Osteocyte (in vitro differentiated cells): ENCODE measurements at regions not wholly inside any gene's neighbourhood (a gene's known extent, or its start where the extent isn't known, plus 50 kb on each side); places are given as distances from the start of the nearest gene placed in this dataset.

Experiments
- DNase-seq: peaks from one replicate; pipeline ENCODE4 v3.0.0; 2021; ENCODE audit warnings: mixed read lengths; ENCODE audit not compliant: unreplicated experiment; ENCODE audit errors: extremely low spot score
- H3K27ac Mint-ChIP-seq: one replicate; pipeline ENCODE4 v1.8.0; 2021; ENCODE audit warnings: mild to moderate bottlenecking, mixed read lengths; ENCODE audit not compliant: unreplicated experiment
- H3K27me3 Mint-ChIP-seq: one replicate; pipeline ENCODE4 v1.8.0; 2021; ENCODE audit warnings: mixed read lengths; ENCODE audit not compliant: unreplicated experiment
- H3K36me3 Mint-ChIP-seq: one replicate; pipeline ENCODE4 v1.8.0; 2021; ENCODE audit warnings: mixed read lengths; ENCODE audit not compliant: unreplicated experiment
- H3K4me1 Mint-ChIP-seq: one replicate; pipeline ENCODE4 v1.8.0; 2021; ENCODE audit warnings: mixed read lengths; ENCODE audit not compliant: unreplicated experiment
- H3K4me3 Mint-ChIP-seq: one replicate; pipeline ENCODE4 v1.8.0; 2021; ENCODE audit warnings: mild to moderate bottlenecking, moderate library complexity, mixed read lengths; ENCODE audit not compliant: unreplicated experiment
- H3K9me3 Mint-ChIP-seq: one replicate; pipeline ENCODE4 v1.8.0; 2021; ENCODE audit warnings: mixed read lengths; ENCODE audit not compliant: unreplicated experiment
- TF ChIP-seq, protein P1 (sequence below): fragments of 200-600 bp; sonication (generic); IDR thresholded peaks from 2 replicates; pipeline ENCODE4 v1.5.0; 2021; ENCODE audit warnings: antibody characterized with exemption, mild to moderate bottlenecking, moderate library complexity

DNA sequence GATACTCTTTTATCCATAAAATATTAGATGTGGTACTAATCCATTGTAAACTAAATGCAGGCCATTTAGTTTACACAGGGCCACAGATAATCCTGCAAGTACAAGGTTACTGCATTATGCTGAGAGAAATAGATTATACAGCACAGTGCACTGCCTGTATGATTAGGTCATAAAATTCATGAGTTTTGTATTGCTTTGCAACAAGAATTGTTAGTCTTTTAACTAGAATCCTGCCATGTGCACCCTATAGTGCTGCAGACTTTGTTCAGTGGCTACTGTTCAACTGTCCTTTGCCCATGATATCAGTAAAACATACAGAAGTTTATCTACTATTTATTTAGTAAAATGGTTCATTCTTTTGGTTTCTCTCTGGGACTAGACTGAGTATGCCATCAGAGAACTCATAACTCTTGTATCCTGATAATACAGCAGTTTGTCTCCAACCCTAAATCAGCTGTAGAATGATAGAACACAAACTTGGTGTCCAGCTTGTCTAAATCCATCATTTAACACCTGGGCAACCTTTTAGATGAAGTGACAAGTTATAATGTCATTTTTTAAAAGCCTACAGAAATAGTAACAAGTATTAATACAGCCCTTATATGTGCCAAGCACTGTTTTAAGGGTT lies 291.2 kb downstream of the TMEM167A start:
- no peaks in the 10 kb centered on the region for H3K4me1 Mint-ChIP-seq
- no peak overlapping the region for H3K27ac Mint-ChIP-seq
- peaks cover 2% of the 10 kb centered on the region for H3K27me3 Mint-ChIP-seq
- no peak for DNase-seq
- H3K4me3 Mint-ChIP-seq = no peak overlapping the region
- no peaks in the 10 kb centered on the region for H3K36me3 Mint-ChIP-seq
- H3K9me3 Mint-ChIP-seq = no peaks in the 10 kb centered on the region
- TF ChIP-seq, protein P1, sequence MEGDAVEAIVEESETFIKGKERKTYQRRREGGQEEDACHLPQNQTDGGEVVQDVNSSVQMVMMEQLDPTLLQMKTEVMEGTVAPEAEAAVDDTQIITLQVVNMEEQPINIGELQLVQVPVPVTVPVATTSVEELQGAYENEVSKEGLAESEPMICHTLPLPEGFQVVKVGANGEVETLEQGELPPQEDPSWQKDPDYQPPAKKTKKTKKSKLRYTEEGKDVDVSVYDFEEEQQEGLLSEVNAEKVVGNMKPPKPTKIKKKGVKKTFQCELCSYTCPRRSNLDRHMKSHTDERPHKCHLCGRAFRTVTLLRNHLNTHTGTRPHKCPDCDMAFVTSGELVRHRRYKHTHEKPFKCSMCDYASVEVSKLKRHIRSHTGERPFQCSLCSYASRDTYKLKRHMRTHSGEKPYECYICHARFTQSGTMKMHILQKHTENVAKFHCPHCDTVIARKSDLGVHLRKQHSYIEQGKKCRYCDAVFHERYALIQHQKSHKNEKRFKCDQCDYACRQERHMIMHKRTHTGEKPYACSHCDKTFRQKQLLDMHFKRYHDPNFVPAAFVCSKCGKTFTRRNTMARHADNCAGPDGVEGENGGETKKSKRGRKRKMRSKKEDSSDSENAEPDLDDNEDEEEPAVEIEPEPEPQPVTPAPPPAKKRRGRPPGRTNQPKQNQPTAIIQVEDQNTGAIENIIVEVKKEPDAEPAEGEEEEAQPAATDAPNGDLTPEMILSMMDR = no peak

DNA sequence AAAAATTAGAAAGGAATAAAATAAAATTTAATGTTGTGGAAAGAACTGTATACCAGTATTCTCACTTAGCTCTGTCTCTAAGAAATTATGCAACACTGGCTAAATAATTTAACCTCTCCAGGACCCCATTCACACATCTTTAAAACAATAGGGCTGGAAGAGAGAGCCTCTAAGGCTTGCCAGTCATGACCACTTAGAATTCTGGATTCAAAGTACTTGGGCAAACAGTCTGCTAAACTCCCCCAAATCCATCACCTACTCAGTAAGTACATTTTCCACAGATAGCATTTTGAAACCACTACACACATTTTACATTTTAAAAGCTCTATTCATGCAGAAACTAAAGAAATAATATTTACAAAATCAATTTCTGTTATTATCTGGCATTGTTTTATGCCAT lies 291.7 kb downstream of the TMEM167A start:
- H3K27me3 Mint-ChIP-seq = peaks cover 2% of the 10 kb centered on the region
- H3K36me3 Mint-ChIP-seq = no peaks in the 10 kb centered on the region
- DNase-seq = no peak
- TF ChIP-seq, protein P1 = no peak
- no peaks in the 10 kb centered on the region for H3K4me1 Mint-ChIP-seq
- no peak overlapping the region for H3K4me3 Mint-ChIP-seq
- H3K9me3 Mint-ChIP-seq = no peaks in the 10 kb centered on the region
- no peak overlapping the region for H3K27ac Mint-ChIP-seq

- TF ChIP-seq, protein P1 = no peak
- peaks cover 2% of the 10 kb centered on the region for H3K27me3 Mint-ChIP-seq
- H3K4me1 Mint-ChIP-seq = no peaks in the 10 kb centered on the region
- H3K36me3 Mint-ChIP-seq = no peaks in the 10 kb centered on the region
- no peak for DNase-seq
- H3K4me3 Mint-ChIP-seq = no peak overlapping the region
- no peak overlapping the region for H3K27ac Mint-ChIP-seq
- no peaks in the 10 kb centered on the region for H3K9me3 Mint-ChIP-seq
These were observed 292.7 kb downstream of the TMEM167A start for GRCh38 chr5:82784521-82784920.

- Mint-ChIP-seq H3K27me3 (no peaks in the 10 kb centered on the region), H3K4me1 (peaks cover 3% of the 10 kb centered on the region), H3K36me3 (no peaks in the 10 kb centered on the region), H3K9me3 (no peaks in the 10 kb centered on the region), H3K27ac (no peak overlapping the region), H3K4me3 (no peak overlapping the region)
- TF ChIP-seq, protein P1 = no peak
- DNase-seq = no peak
These were observed 300.1 kb downstream of the TMEM167A start for GRCh38 chr5:82777106-82777505.

DNA sequence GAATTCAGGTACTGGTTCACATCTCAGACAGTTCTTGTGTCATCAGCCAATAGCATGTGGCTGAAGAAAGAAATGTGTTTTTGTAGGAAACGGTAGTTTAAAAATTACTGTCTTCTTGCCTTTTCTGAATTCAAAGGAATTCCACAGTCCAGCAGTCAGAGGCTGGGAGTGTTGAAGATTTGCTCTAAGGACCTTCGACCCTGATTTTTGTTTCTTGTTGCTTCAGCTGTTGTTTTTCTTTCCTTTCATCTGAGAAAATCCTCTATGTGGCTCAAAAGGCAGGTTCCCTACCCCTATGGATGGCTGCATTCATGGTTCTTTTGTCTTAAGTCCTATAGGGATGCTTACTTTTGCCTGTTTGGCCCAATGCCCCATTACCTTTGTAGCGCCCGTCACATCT lies 304.9 kb downstream of the TMEM167A start:
- Mint-ChIP-seq H3K27ac (no peak overlapping the region), H3K27me3 (peaks cover 6% of the 10 kb centered on the region), H3K4me1 (peaks cover 4% of the 10 kb centered on the region), H3K36me3 (no peaks in the 10 kb centered on the region), H3K9me3 (no peaks in the 10 kb centered on the region), H3K4me3 (no peak overlapping the region)
- DNase-seq = no peak
- TF ChIP-seq, protein P1 = no peak
